HG03108 (cell line): ENCODE measurements at regions not wholly inside any gene's neighbourhood (a gene's known extent, or its start where the extent isn't known, plus 50 kb on each side); places are given as distances from the start of the nearest gene placed in this dataset.
"Not testable (repeated sequence)": the region's sequence is repeated elsewhere in the genome, so short reads cannot be mapped to it uniquely, and the experiment has no call there.

Experiments used
- ATAC-seq: cut with Tn5 transposase; IDR thresholded peaks from one replicate; pipeline ENCODE4 v1.9.1; 2021; ENCODE audit warnings: moderate library complexity; ENCODE audit not compliant: unreplicated experiment

DNA sequence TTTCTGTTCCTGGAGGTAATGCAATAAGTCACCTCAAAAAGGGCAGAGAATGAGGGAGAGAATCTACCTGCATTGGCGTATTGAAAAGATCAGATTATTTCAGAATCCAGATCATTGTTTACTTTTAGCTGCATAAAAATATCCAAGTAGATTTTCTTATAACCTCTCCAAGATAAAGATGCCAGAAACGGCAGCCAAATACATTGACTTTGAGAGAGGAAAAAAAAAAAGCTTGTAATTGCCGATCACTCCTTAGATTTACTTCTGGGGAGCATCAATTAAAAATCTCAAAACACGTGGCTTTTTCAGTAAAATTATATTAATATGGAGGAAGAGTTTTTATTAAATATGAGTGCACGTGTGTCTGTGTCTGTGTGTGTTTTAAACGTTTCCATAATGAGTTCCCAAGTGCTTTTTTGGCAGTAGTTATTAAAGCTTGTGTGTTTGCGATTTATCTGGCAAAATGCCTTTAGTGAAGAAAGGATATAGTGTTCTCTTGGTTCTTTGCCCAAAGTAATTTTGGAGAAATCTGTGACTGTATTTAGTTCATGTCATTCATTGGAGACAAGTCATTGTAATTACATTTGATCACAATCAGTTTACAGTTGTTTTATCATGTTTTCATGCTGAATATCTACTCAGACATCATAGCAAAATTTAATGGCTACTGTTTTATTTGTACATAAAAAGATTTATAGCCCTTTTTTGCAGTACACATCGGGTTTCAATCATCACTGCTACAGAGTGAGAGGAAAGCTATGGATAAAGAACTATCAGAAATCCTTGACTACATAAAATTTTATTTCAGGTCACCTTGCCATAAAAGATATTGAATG lies 176.1 kb downstream of the TM9SF2 start:
- no peak for ATAC-seq

DNA sequence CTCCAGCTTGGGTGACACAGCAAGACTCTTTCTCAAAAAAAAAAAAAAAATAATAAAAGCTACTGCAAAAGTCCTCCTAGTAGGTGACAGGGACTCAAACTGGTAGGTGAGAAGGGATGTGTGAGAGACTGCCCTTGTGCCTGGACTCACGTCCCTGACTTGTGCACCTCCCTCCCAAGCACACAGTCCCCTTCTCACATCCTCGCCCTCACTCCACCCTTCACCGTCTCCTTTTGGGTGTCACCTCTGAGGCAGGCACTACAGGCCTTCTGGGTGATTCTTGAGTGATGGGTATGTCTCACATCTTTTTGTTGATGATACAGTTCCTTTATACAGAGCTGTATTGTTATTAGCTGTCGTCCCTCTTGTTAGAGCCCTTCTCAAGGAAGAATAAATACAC lies 170.5 kb downstream of the TM9SF2 start:
- no peak for ATAC-seq

DNA sequence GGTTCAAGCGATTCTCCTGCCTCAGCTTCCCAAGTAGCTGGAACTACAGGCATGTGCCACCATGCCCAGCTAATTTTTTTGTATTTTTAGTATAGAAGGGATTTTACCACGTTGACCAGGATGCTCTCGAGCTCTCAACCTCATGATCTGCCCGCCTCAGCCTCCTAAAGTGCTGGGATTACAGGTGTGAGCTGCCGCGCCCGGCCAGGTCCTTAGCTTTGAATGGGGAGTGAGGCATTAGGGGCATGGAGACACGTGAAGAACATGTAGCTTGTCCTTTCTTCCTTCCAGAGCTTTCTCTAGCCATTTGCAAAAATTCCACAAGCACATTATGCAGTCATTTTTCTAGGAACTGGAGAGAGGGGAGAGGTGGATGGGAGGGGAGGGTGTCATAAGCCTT lies 167.8 kb downstream of the TM9SF2 start:
- not testable (repeated sequence) for ATAC-seq

DNA sequence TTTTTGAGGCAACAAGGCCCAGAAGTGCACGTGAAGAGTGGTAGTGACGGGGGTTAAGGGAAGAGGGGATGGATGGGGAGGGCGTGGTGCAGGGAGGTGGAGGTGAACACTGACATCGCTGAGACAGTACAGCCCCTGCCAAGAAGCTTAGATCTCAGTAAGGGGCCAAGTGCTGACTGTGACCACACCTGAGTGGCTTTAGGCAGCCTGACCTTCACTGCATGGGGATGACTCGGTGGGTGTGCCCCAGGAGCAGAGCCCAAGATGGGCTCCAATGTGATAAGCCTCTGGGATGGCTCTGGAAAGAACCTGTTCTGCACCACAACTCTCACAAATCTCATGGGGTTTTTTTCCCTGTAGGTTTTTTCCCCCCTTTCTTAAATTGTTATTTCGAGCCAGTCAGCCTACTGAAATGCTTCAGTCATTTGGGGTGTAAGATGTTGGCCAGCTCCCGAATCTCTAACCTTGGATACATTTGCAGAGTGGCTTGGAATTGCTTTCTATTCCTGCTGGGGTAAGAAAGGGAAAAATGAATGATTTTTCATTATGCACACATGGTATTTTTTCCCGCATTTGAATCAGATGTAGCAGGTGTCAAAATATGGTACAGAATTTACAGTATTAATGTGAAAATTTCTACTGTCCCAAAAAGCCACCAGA lies 165.0 kb downstream of the TM9SF2 start:
- ATAC-seq: no peak

DNA sequence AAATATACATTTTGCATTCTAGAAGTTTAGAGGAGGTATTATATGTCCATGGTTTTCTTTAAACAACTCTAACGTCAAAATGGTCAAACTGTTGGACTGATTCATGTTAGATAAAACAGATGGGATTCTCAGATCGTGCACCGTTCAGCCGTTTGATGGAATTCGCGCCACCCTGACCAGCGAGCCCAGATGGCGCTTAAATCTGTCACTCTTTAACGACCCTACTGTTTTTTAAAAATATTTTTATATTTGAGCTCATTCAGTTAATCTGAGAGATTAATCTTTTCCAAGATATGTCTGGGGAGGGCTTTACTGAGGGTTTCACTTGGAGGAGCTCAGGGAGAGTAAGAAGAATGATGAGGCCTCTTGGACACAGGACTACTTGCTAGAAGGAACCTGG lies 164.4 kb downstream of the TM9SF2 start:
- ATAC-seq: no peak

DNA sequence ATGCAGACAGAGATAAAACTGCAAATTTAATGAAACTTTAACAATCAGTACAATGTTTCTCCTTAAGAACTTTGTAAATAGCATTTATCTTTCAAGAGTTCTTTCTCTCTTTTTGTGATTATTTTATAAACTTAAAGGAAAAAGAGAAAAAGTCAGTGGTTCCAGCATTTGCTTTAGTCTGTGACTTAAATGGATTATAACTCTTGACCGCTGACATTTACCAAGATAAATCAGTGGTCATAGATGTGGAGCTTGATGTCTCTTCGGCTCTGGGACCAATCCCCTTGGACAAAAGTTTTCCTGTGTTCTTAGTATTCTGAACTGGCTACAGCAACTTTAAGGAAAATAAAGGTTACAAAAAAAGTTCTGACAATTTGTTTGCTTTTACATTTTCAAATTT lies 162.6 kb downstream of the TM9SF2 start:
- no peak for ATAC-seq

DNA sequence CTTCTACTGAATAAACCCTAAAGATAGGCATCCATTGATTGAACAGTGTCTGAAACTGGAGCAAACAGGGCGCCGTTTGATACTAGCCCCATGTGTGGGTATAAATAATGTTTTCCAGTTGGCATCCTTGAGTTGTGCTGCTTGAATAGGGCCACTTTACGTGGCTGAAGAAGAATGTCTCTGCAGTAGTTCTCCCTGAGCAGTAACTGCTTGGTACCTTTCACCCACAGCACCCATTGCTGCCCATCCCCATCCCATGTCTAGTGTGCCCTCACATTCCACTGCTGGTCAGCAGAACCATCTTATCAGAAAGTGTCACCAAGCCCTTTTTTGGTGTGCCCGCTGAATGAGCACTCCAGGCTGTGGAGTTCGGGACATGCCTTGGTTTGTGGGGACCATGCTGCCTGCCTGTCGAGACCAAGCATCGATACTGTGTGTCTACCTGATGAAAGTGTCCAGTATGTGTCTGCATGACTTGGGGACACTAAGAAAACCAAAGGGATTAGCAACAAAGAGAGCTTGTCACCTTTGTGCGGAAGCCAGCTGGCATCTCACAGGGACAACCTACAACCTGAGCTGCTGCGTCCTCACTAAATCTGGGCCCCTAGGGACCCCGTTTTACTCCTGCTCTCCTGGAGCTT lies 162.0 kb downstream of the TM9SF2 start:
- no peak for ATAC-seq

DNA sequence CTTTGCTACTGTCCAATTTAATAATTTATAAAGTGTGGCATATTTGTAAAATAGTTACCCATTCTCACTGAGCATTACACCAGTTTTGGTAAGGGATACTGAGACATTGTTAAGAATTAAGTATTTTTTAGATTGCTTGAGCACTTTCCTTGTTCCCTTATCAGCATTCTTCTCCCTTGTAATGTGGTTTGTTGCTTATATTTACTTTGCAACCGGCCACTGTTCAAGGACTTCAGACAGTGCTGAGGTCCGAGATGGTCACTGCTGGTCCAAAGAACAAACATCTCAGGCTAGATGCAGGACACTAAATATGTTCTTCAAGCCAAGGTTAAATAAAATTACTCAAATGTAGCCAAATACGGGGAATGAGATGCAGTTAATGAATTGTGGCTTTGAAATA lies 161.4 kb downstream of the TM9SF2 start:
- ATAC-seq: no peak

DNA sequence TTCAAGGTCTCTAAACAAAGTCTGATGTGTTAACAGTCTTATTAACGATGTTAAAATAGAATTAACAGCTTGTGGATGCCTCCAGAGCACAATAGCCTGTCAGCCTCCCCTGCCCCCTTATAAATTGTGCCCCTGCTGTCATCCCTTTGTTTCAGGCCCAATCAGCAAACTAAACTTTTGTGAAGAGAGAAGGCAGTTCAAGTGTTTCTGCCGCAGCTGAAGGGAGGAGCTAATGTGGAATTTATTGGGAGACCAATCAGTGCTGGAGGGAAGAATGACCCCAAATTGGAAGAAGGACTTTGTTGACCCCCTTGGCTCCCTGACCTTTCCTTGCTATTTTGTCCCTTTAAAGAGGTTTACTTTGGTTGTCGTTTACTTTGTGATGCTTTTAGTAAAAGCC lies 160.5 kb downstream of the TM9SF2 start:
- no peak for ATAC-seq

DNA sequence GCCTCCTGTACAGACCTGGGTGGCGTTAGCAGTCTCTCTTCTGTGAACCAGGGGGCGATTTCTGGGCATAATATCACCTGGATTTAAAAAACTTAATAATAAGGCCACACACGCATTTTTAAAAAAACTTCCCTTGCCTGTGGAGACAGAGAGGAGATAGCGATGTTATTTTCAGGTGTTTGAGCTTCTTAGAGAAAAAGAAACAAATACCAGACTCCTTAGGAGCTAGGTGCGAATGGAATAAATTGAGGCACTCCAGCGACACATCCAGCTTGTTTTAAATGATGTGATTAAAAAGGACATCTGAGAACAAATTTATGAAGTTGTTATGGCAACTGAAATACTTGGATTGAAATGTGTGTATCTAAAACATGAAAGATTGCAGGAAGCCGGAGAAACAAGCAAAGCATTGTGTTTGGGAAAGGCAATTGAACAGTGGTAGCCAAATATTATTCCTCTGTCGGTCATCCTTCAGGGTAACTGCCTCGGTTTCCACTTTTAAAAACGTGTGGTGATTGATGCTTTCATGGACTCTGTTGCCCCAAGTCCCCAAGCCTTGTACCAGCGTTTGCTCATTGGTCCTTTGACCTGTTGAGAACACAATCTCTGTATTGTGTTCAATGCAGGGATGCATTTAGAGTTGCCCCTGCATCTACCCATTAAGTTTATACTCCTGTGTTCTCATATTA lies 158.7 kb downstream of the TM9SF2 start:
- ATAC-seq: no peak

DNA sequence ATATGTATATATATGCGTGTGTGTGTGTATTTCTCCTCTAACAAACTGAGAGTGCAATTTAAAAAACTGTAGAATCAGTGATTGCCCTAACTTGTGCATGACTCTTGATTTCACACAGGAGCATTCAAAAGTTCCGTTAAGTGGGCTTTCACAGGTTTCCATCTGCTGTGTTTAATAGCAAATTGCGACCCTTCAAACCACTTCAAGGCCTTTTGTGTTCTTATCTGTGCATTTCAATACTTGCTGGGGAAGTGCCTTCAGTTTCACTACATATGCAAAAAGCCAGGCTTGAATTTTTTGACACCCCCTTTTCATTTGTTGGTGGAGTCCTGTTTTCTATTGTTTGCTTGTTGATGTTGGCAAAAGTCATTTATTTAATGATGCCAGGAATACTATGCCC lies 158.0 kb downstream of the TM9SF2 start:
- no peak for ATAC-seq

DNA sequence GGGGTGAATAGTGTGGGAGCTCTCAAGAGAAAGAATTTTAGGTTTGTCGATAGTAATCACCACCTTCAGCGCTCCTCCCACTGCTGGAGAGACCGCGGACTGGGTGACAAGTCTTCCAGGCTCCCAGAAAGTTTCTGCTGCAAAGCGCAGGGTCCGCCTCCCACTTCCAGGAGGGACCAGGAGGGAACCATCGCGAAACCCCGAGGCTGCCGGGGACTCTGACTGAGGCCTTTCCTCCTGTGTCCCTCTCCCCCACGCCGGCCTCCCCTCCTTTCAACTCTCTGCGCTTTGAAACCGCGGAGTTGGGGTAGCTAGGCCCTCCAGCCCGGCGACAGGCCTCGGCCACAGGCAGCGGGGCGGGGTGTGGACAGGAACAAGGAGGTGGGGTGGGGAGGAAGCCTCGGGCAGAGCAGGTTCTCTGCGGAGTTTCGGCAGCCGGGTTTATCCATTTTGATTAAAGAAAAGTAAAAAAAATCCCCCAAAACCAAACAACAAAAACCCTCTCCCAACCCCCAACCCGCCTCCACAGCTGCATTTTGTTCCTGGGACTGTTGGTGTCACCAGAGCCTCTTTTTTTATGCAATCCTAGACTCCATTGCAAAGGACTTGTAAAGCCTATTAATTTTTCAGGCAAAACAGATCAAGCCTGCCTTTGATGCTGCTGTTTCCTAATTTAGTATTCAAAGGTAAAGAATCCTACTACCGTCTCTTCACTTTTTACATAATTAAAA lies 157.2 kb downstream of the TM9SF2 start:
- ATAC-seq: peak; percentile 35

DNA sequence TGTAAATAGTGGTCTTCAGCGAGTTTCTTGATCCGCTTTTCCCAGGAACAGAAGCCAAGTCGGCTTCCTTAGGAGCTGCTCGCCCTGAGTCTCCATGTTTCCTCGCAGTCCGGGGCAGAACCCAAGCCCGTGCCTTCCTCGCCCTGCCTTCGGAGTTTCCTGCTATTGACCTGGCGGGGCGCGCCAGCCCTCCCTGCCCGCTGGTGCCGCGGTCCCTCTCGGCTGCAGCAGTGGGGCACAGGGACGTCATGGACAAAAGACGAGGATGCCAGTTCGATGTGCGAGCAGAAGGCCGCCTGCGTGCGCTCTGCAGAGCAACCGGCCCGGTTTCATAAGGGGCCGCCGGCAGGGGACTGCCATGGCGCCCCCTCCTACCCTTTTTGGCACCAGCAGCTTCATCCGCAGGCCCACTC lies 156.6 kb downstream of the TM9SF2 start:
- no peak for ATAC-seq

DNA sequence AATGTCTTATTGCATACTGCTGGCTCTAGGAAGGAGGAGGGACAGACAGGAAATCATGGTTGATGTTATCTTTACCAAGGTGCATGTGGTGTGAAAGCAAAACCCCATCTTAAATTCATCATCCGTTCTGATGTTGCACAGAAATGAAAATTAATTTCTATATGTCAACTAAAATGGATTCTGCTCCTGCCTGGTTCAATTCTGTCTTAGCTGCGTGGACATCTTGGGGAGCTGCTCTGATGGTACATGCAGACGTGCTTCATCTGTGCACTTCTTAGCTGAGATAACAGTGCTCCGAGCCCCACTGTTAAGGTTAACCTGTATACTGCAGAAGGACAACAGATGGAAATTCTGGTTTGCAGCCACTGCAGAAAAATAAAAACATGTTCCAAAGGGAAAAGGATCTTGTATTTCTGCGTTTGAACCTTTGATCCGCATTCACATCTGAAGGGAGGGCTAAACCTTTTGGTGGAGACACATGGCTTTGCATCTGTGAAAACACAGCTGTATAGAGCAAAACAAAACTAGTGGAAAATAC lies 155.6 kb downstream of the TM9SF2 start:
- ATAC-seq: no peak

DNA sequence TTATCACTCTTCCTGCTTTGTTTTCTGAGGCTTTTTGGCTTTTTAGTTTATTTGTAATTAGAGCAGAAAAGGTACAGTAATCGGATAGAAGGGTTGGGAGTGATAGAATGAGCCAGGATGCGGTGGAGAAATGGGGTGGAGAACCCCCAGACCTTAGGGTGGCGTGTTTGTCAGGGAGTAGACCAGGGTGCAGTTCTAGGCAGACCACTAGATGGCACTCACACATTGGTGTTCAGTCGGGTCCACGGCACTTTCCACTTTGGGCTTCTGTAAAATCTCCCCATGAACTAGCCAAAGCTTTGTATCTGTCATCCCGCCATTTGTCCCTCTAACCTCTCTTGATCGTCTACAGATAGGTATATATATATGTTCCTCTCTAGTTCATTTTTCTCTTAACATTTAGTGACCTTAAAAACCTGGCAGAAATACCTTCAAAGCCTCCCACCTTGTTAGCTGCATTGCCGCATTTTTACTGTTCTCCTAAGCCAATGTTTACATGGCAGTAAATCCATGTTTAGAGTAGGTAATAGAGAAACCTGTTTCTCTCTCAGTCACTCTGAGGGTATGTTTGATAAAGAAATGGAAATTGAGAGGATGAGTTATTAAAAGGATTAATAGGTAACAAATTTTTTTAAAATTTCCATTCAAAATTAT lies 154.9 kb downstream of the TM9SF2 start:
- ATAC-seq: peak; percentile 51

DNA sequence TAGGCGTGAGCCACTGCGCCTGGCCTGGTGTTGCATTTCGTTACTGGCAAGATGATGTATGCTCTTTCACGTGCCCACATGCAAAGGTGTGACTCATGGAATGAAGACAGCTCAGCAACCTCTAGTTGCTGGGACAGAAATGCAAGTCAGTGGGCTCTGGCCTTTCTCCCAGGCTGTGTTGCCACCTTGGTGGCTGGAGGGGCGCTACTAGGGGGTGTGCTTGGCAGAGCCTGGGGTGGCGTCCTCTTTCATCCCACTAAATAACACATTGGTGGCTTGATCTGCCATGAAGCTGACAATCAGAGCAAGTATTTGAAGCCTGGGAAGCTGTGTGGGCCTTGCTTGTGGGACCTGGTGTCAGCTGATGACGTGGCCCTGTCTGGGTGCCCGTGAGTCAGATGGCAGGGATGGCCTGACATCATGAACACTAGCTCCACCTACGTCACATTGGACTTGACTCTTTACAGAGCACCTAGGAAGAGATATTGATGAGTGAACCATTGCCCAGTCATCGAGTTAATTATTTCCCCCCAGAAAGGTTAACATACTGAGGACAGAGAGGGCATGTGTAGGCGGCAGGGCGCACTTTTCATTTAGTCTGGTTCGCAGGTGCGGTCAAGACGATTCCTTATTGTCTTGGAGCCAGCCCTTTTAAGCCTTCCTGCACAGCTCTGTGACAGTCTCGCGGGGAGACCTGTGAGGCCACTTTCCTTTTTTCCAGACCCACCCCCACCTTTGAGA lies 154.2 kb downstream of the TM9SF2 start:
- no peak for ATAC-seq

DNA sequence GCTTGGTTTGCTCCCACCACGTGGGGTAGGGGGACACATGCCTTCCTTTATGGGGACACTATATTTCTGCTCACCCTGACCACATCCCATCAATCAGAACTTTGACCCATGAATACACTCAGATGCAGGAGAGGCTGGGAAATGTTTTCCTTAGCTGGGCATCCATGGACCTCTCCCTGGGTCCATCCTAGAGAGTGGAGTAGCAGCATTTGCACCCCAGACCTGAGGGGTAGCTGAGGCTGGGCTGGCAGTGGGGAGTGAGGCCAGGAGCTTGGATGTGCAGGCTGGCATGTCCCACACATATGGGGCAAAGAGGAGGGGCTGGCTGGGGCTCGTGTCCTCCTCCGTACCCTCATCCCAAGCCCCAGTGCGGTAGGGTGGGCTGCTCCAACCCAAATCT lies 152.8 kb downstream of the TM9SF2 start:
- ATAC-seq: no peak

DNA sequence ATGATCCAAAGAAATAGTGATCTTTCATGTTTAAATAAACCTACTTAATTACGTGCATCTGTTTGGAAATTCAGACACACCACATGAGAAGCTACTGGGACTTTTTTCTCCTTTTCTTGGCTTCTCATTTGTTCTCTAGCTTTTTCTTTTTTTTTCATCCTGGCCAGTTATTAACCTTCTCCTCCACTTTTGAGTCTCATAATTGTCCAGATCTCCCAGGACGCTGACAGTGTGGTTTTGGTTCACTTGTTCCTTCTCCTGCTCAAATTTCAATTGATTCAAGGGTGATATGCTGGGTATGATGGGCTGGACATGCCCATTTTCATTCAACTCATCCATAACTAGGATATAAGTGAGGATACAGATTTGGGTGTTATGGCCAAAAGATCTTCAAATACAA lies 152.3 kb downstream of the TM9SF2 start:
- ATAC-seq: no peak

DNA sequence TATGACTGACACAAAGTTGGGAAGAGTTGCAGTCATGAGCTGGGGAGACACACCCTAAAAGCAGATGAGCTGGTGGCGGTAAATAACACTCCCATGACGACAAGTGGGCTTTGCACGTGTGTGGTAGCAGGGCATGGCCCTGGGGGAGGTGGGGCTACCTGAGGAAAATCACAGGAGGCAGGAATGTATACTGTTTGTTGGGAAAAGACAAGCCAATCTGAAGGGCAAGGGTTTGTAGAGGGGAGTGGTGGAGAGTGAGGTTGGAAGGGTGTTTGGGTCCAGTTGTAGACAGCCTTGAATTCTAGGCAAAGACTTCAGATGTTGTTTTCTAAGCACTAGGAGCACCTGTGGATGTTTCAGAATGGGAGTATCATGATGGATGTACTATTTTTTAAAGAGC lies 151.6 kb downstream of the TM9SF2 start:
- no peak for ATAC-seq
